Activated CD4-positive, alpha-beta memory T cell treated with anti-CD3 and anti-CD28 coated beads, Interleukin-2, amount 10 ng/mL, durations not matched to agents 7 days and 5 days (primary cell): ENCODE measurements at regions not wholly inside any gene's neighbourhood (a gene's known extent, or its start where the extent isn't known, plus 50 kb on each side); places are given as distances from the start of the nearest gene placed in this dataset.
A peak's percentile ranks its signal among the peaks of the same experiment; 100 is the strongest.

Source experiments
- CTCF ChIA-PET: fragments of 350-600 bp; sonication (Branson Sonifier 250); formaldehyde crosslinking; loops from one replicate; lab custom pipeline; 2021; ENCODE audit warnings: antibody characterized with exemption, inconsistent platforms; lab: Charles Lee
- POLR2A ChIA-PET: fragments of 350-600 bp; sonication (Branson Sonifier 250); formaldehyde crosslinking; loops from one replicate; lab custom pipeline; 2021; ENCODE audit warnings: antibody characterized with exemption; lab: Charles Lee
- DNase-seq: peaks from one replicate; pipeline ENCODE4 v3.0.0-alpha.2; 2020
- H3K27ac Mint-ChIP-seq: one replicate; pipeline ENCODE4 v1.8.0; 2021; ENCODE audit warnings: mild to moderate bottlenecking, mixed read lengths
- H3K27me3 Mint-ChIP-seq: one replicate; pipeline ENCODE4 v1.8.0; 2021; ENCODE audit warnings: mixed read lengths
- H3K36me3 Mint-ChIP-seq: one replicate; pipeline ENCODE4 v1.8.0; 2021; ENCODE audit warnings: low read depth, mixed read lengths
- H3K4me1 Mint-ChIP-seq: one replicate; pipeline ENCODE4 v1.8.0; 2021; ENCODE audit warnings: mixed read lengths
- H3K4me3 Mint-ChIP-seq: one replicate; pipeline ENCODE4 v1.8.0; 2021; ENCODE audit warnings: mild to moderate bottlenecking, mixed read lengths
- H3K9me3 Mint-ChIP-seq: one replicate; pipeline ENCODE4 v1.8.0; 2021; ENCODE audit warnings: mixed read lengths

DNA sequence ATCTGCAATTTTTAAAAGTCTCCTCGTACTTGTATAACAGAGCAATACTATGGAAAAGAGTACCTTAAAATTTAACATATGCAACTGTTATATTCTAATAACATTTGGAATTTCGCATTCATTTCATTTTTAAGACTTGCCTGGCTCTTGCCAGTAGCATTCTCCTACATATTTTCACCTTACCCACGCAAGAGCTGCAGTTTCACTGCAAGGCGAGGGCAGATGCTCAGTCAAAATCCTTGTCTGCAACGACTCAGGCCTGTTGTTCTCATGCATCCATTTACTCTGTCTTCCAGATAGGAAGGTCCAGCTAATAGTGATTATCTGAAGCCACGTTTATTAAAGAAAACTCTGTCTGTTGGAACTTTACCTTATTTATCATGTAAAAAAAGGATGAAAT lies 227.0 kb upstream of the RFC3 start:
- no peak for DNase-seq
- H3K27ac Mint-ChIP-seq = no peak overlapping the region
- H3K27me3 Mint-ChIP-seq = no peaks in the 10 kb centered on the region
- no peaks in the 10 kb centered on the region for H3K4me1 Mint-ChIP-seq
- POLR2A ChIA-PET = no interaction called here
- H3K36me3 Mint-ChIP-seq = no peaks in the 10 kb centered on the region
- CTCF ChIA-PET = interaction anchor here (0.9 kb wide), 1 partner anchor 48 kb away, joined by 3 read pairs; no protein-coding TSS in a partner anchor
- H3K9me3 Mint-ChIP-seq = no peaks in the 10 kb centered on the region
- no peak overlapping the region for H3K4me3 Mint-ChIP-seq

DNA sequence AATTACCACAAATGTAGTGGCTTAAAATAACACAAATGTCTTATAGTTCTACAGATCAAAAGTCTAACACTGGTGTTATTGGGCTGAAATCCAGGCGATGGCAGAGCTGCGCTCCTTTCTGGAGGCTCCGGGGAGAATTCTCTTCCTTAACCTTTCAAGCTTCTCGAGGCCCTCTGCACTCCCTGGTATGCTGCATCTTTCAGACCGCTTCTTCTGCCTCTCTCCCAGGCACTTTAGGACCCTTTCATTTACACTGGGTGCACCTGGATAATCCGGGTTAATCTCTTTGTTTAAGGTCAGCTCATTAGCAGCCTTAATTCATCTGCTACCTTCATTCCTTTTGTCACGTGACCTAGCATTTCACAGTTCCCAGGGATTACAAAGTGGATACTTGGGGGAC lies 211.3 kb upstream of the RFC3 start:
- Mint-ChIP-seq H3K4me1 (peaks cover 21% of the 10 kb centered on the region), H3K27ac (no peak overlapping the region), H3K4me3 (no peak overlapping the region), H3K36me3 (peaks cover 7% of the 10 kb centered on the region), H3K27me3 (no peaks in the 10 kb centered on the region), H3K9me3 (peaks cover 5% of the 10 kb centered on the region)
- DNase-seq = no peak
- CTCF ChIA-PET = interaction anchor here (0.7 to 1.4 kb wide), 2 partner anchors 9 to 60 kb away, joined by 3 read pairs; no protein-coding TSS in a partner anchor
- POLR2A ChIA-PET = interaction anchor here (2.6 kb wide), 1 partner anchor 63 kb away, joined by 6 read pairs; no protein-coding TSS in a partner anchor

DNA sequence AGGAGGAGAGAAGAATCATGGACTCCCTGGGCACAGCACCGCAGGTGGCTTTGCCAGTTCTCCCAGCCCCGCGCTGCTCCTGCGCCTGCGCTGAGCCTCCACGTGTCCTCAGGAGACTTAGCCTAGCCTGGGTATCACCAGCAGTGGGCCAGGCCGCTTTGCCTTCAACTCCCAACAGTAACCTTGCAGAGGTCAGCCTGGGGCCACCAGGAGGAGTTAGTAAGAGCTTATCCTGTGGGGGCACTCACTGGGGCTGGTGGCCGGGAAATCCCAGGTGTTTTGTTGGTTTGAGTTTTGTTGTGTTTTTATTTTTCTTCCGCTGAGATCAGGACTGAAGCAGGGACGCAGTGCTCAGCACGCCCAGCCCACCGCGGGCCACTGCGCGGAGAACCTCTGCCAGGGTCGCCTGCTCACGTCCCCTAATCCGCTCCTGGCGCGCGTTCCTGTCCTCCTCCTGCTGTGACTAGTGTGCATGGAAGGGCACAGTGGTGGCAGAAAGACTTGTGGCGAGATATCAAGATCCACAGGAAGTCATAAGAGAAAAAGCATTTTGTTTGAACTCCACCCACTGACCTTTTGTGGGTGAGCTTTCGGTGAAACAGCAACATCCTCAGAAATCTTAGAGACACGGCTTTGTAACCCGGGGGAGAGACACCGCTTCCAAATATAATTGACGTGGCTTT lies 207.4 kb upstream of the RFC3 start:
- ChIA-PET POLR2A (interaction anchor here (1.2 to 2.3 kb wide), 7 partner anchors 9 to 206 kb away, joined by 3 to 30 read pairs (median 5); no protein-coding TSS in a partner anchor), CTCF (interaction anchor here (1.0 to 1.4 kb wide), 2 partner anchors 68 to 114 kb away, joined by 3 to 7 read pairs; no protein-coding TSS in a partner anchor)
- H3K36me3 Mint-ChIP-seq = peaks cover 5% of the 10 kb centered on the region

GRCh38 chr13:33611121-33611805 lies 206.7 kb upstream of the RFC3 start:
- POLR2A ChIA-PET = interaction anchor here (1.2 to 2.3 kb wide), 7 partner anchors 8 to 205 kb away, joined by 3 to 30 read pairs (median 5); no protein-coding TSS in a partner anchor

More for the DNA sequence above, 207.4 kb upstream of the RFC3 start:
- Mint-ChIP-seq H3K27ac (peak overlapping the region; percentile 97), H3K4me1 (peaks cover 41% of the 10 kb centered on the region), H3K27me3 (no peaks in the 10 kb centered on the region), H3K9me3 (no peaks in the 10 kb centered on the region), H3K4me3 (peak overlapping the region; percentile 80)
- DNase-seq = peak; percentile 78

GRCh38 chr13:33612641-33613638 lies 205.0 kb upstream of the RFC3 start:
- no peak overlapping the region for H3K4me3 Mint-ChIP-seq
- H3K9me3 Mint-ChIP-seq = no peaks in the 10 kb centered on the region
- peaks cover 41% of the 10 kb centered on the region for H3K4me1 Mint-ChIP-seq
- peak; percentile 21 for DNase-seq
- H3K27ac Mint-ChIP-seq = peak overlapping the region; percentile 79
- ChIA-PET CTCF (no interaction called here), POLR2A (interaction anchor here (2.2 kb wide), 1 partner anchor 70 kb away, joined by 13 read pairs; no protein-coding TSS in a partner anchor)
- no peaks in the 10 kb centered on the region for H3K27me3 Mint-ChIP-seq
- H3K36me3 Mint-ChIP-seq = peaks cover 5% of the 10 kb centered on the region

More at GRCh38 chr13:33611121-33611805, 206.7 kb upstream of the RFC3 start:
- Mint-ChIP-seq H3K4me1 (peaks cover 41% of the 10 kb centered on the region), H3K4me3 (peak overlapping the region; percentile 80), H3K27me3 (no peaks in the 10 kb centered on the region), H3K36me3 (peaks cover 5% of the 10 kb centered on the region), H3K27ac (peak overlapping the region; percentile 97), H3K9me3 (no peaks in the 10 kb centered on the region)
- CTCF ChIA-PET = interaction anchor here (1.0 to 1.4 kb wide), 2 partner anchors 68 to 113 kb away, joined by 3 to 7 read pairs; no protein-coding TSS in a partner anchor
- no peak for DNase-seq

DNA sequence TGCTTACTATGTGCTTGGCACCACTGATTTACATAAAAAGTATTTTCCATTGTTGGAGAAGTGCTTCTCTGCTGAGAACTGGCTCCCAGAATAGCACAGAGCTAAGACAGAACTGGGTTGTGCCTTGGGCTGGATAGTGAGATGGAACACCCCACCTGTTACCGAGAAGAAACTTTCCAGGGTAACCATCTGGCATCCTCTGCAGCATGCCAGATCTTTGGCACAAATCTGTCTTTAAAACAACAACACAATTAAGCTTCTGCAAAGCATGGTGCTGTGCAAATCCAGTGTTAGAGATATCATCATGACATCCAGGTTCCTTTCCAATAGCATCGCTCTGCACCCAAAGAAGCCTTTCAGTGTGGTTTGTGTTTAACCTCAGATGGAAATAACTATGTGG lies 202.5 kb upstream of the RFC3 start:
- DNase-seq = no peak
- POLR2A ChIA-PET = no interaction called here
- H3K4me3 Mint-ChIP-seq = no peak overlapping the region
- CTCF ChIA-PET = interaction anchor here (0.6 kb wide), 1 partner anchor 9 kb away, joined by 3 read pairs; no protein-coding TSS in a partner anchor
- no peaks in the 10 kb centered on the region for H3K9me3 Mint-ChIP-seq
- H3K36me3 Mint-ChIP-seq = peaks cover 5% of the 10 kb centered on the region
- no peak overlapping the region for H3K27ac Mint-ChIP-seq
- H3K27me3 Mint-ChIP-seq = no peaks in the 10 kb centered on the region
- peaks cover 33% of the 10 kb centered on the region for H3K4me1 Mint-ChIP-seq

GRCh38 chr13:33616130-33616529 lies 201.8 kb upstream of the RFC3 start:
- ChIA-PET POLR2A (no interaction called here), CTCF (no interaction called here)
- Mint-ChIP-seq H3K36me3 (peaks cover 3% of the 10 kb centered on the region), H3K4me3 (no peak overlapping the region), H3K27me3 (no peaks in the 10 kb centered on the region), H3K9me3 (no peaks in the 10 kb centered on the region), H3K4me1 (peaks cover 26% of the 10 kb centered on the region), H3K27ac (no peak overlapping the region)
- DNase-seq = no peak

- Mint-ChIP-seq H3K27me3 (no peaks in the 10 kb centered on the region), H3K4me3 (no peak overlapping the region), H3K4me1 (peaks cover 17% of the 10 kb centered on the region), H3K27ac (no peak overlapping the region), H3K36me3 (no peaks in the 10 kb centered on the region), H3K9me3 (no peaks in the 10 kb centered on the region)
- CTCF ChIA-PET = no interaction called here
- POLR2A ChIA-PET = no interaction called here
- DNase-seq = no peak
Observed at GRCh38 chr13:33617055-33617454, 200.9 kb upstream of the RFC3 start.

DNA sequence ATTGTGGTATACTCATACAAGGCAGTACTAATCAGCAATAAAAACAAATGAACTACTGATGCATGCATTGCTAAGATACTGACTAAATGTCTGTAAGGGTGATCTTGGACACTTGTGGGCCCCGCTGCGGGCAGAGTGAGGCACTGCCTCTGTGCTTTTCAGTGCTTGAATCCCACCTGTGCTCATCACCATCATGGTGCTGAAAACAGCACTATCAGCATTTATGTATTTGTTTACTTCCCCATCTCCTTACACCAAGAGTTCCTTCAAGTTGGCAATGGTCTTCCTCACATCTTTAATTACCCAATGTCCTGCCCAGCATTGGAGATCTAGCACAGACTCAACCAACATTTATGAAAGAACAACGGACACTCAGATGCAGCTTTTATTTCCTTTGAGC lies 193.7 kb upstream of the RFC3 start:
- Mint-ChIP-seq H3K9me3 (no peaks in the 10 kb centered on the region), H3K36me3 (no peaks in the 10 kb centered on the region), H3K4me3 (no peak overlapping the region), H3K27ac (no peak overlapping the region), H3K27me3 (no peaks in the 10 kb centered on the region), H3K4me1 (peaks cover 12% of the 10 kb centered on the region)
- CTCF ChIA-PET = no interaction called here
- no peak for DNase-seq
- POLR2A ChIA-PET = no interaction called here

DNA sequence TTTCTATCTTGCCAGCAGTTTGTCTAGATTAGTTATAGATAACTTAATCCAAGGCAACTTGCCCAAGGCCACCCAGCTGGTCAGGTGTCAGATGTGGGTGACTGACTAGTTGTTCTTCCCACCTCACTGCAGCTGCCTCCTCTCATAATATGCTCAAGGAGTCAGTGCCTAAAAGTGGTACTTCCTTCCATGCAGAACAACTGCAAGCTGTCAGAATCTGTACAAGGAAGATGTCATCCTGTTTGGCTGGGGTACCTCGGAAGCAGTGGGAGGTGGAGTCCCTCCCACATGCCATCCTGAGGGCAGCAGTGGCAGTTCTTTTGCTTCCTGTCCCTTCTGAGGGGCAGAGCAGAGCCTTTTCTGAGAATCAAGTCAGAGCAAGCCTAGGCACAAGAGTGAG lies 193.2 kb upstream of the RFC3 start:
- CTCF ChIA-PET = no interaction called here
- no peaks in the 10 kb centered on the region for H3K36me3 Mint-ChIP-seq
- H3K27ac Mint-ChIP-seq = no peak overlapping the region

DNA sequence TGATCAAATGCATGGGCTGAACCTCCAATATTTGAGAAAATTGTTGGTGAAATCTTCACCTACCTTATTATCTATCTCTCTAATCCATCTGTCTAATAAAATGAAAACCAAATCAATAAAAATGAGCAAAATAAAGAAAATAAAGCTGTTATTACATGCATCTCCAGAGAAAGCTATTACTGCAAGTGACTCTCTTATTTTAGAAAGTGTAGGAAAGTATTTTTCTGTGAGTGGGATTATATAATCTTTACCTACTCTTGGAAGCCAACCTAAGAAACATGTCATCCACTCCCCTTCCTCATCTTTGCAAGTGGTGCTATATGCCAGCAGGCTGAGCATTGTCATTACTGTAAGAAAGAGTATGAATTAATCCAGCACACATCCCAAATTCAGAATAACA lies 191.5 kb upstream of the RFC3 start:
- no peaks in the 10 kb centered on the region for H3K9me3 Mint-ChIP-seq
- H3K27me3 Mint-ChIP-seq = no peaks in the 10 kb centered on the region
- no peak overlapping the region for H3K4me3 Mint-ChIP-seq
- DNase-seq = no peak
- H3K27ac Mint-ChIP-seq = no peak overlapping the region
- H3K36me3 Mint-ChIP-seq = no peaks in the 10 kb centered on the region
- CTCF ChIA-PET = interaction anchor here (0.6 to 1.0 kb wide), 2 partner anchors 198 to 398 kb away, joined by 3 to 4 read pairs; no protein-coding TSS in a partner anchor
- POLR2A ChIA-PET = interaction anchor here (0.7 kb wide), 1 partner anchor 52 kb away, joined by 3 read pairs; no protein-coding TSS in a partner anchor
- peaks cover 12% of the 10 kb centered on the region for H3K4me1 Mint-ChIP-seq

More for the DNA sequence above, 193.2 kb upstream of the RFC3 start:
- H3K9me3 Mint-ChIP-seq = no peaks in the 10 kb centered on the region
- H3K27me3 Mint-ChIP-seq = no peaks in the 10 kb centered on the region
- no peak overlapping the region for H3K4me3 Mint-ChIP-seq
- DNase-seq = no peak
- peaks cover 12% of the 10 kb centered on the region for H3K4me1 Mint-ChIP-seq
- POLR2A ChIA-PET = no interaction called here

DNA sequence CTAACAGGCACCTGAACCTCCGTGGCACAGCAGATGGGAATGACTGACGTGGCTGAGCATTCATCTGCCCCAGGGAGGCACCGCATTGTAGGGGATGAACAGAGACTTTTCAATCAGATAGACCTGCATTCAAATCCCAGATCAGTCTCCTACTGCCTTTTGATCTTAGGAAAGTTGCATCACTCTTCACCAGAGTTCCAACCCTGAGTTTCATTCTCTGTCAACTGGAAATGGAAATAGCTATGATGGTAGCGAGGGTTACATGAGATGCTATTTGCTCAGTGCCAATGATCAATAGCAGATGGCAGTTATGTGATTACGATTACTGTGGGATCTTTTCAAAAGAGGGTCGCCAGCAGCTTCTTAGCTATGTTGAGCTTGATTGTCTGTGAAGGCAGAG lies 189.3 kb upstream of the RFC3 start:
- Mint-ChIP-seq H3K9me3 (no peaks in the 10 kb centered on the region), H3K36me3 (no peaks in the 10 kb centered on the region), H3K4me1 (peaks cover 12% of the 10 kb centered on the region), H3K27ac (no peak overlapping the region), H3K4me3 (no peak overlapping the region), H3K27me3 (no peaks in the 10 kb centered on the region)
- ChIA-PET POLR2A (no interaction called here), CTCF (no interaction called here)
- DNase-seq = no peak
